ENCODE measurements at regions not wholly inside any gene's neighbourhood (a gene's known extent, or its start where the extent isn't known, plus 50 kb on each side); places are given as distances from the start of the nearest gene placed in this dataset.

- no peaks in the 10 kb centered on the region for H3K9me3 Mint-ChIP-seq
- H3K4me1 Mint-ChIP-seq (ENCODE audit: low read depth): no peaks in the 10 kb centered on the region
- peaks cover 7% of the 10 kb centered on the region for H3K27me3 Mint-ChIP-seq
- POLR2A ChIA-PET: no interaction called here
- no peak overlapping the region for H3K27ac Mint-ChIP-seq
- ATAC-seq: no peak
- no peak for TF ChIP-seq CTCF (IDR thresholded peaks at IDR 0.05)
- no peak overlapping the region for H3K4me3 Mint-ChIP-seq
- no peaks in the 10 kb centered on the region for H3K36me3 Mint-ChIP-seq (ENCODE audit: low read depth)
- CTCF ChIA-PET: no interaction called here
- DNase-seq: no peak
- intact Hi-C loops (cut with micrococcal nuclease): no loop called here
These were observed 199.1 kb downstream of the HERPUD2 start for GRCh38 chr7:35495844-35496243.

GRCh38 chr7:35495377-35495776, 199.6 kb downstream of the HERPUD2 start:
- DNase-seq: no peak
- TF ChIP-seq CTCF (IDR thresholded peaks at IDR 0.05): no peak
- Mint-ChIP-seq H3K36me3 (ENCODE audit: low read depth) (no peaks in the 10 kb centered on the region), H3K9me3 (no peaks in the 10 kb centered on the region), H3K4me1 (ENCODE audit: low read depth) (no peaks in the 10 kb centered on the region), H3K4me3 (no peak overlapping the region), H3K27me3 (peaks cover 11% of the 10 kb centered on the region), H3K27ac (no peak overlapping the region)
- ChIA-PET POLR2A (no interaction called here), CTCF (no interaction called here)
- ATAC-seq: no peak
- intact Hi-C loops (cut with micrococcal nuclease): no loop called here

GRCh38 chr7:35494407-35494806, 200.5 kb downstream of the HERPUD2 start:
- POLR2A ChIA-PET: no interaction called here
- DNase-seq (no peak), ATAC-seq (no peak)
- no peaks in the 10 kb centered on the region for H3K9me3 Mint-ChIP-seq
- TF ChIP-seq CTCF (IDR thresholded peaks at IDR 0.05): no peak
- no peak overlapping the region for H3K27ac Mint-ChIP-seq
- intact Hi-C loops (cut with micrococcal nuclease): no loop called here
- no peaks in the 10 kb centered on the region for H3K36me3 Mint-ChIP-seq (ENCODE audit: low read depth)
- H3K4me3 Mint-ChIP-seq: no peak overlapping the region
- CTCF ChIA-PET: no interaction called here
- H3K27me3 Mint-ChIP-seq: peaks cover 9% of the 10 kb centered on the region
- no peaks in the 10 kb centered on the region for H3K4me1 Mint-ChIP-seq (ENCODE audit: low read depth)

- Mint-ChIP-seq H3K4me3 (no peak overlapping the region), H3K4me1 (ENCODE audit: low read depth) (no peaks in the 10 kb centered on the region), H3K27me3 (peaks cover 6% of the 10 kb centered on the region), H3K27ac (no peak overlapping the region), H3K36me3 (ENCODE audit: low read depth) (no peaks in the 10 kb centered on the region), H3K9me3 (no peaks in the 10 kb centered on the region)
- ChIA-PET POLR2A (no interaction called here), CTCF (interaction anchor here (0.7 to 1.3 kb wide), 2 partner anchors 16 to 24 kb away, joined by 3 read pairs; no protein-coding TSS in a partner anchor)
- TF ChIP-seq CTCF (IDR thresholded peaks at IDR 0.05): no peak
- ATAC-seq (no peak), DNase-seq (no peak)
- intact Hi-C loops (cut with micrococcal nuclease): no loop called here
These were observed 202.3 kb downstream of the HERPUD2 start for GRCh38 chr7:35492451-35493175.

- Mint-ChIP-seq H3K27ac (no peak overlapping the region), H3K4me3 (no peak overlapping the region), H3K9me3 (no peaks in the 10 kb centered on the region), H3K27me3 (peaks cover 5% of the 10 kb centered on the region), H3K36me3 (ENCODE audit: low read depth) (no peaks in the 10 kb centered on the region), H3K4me1 (ENCODE audit: low read depth) (no peaks in the 10 kb centered on the region)
- DNase-seq (no peak), ATAC-seq (no peak)
- no peak for TF ChIP-seq CTCF (IDR thresholded peaks at IDR 0.05)
- ChIA-PET CTCF (interaction anchor here (1.5 kb wide), 1 partner anchor 29 kb away, joined by 4 read pairs; no protein-coding TSS in a partner anchor), POLR2A (no interaction called here)
- intact Hi-C loops (cut with micrococcal nuclease): no loop called here
These were observed 203.7 kb downstream of the HERPUD2 start for GRCh38 chr7:35491233-35491632.

Data from activated CD8-positive, alpha-beta T cell treated with anti-CD3 and anti-CD28 coated beads for 36 hours (primary cell).